Keratinocyte (primary cell): ENCODE measurements at regions not wholly inside any gene's neighbourhood (a gene's known extent, or its start where the extent isn't known, plus 50 kb on each side); places are given as distances from the start of the nearest gene placed in this dataset.

Source experiments
- EZH2 ChIP-seq: IDR thresholded peaks from one replicate; pipeline ENCODE4 v1.6.1; 2012; ENCODE audit warnings: inconsistent platforms, mild to moderate bottlenecking, low read length, moderate library complexity
- TF ChIP-seq, protein P1 (sequence below), 3 experiments: IDR thresholded peaks in 1 of 3; conservative IDR thresholded peaks in 1 of 3; optimal IDR thresholded peaks in 1 of 3; 2 replicates in 2 of 3; 3 replicates in 1 of 3; pipeline versions ENCODE3 to v1.5.1; 2011; ENCODE audit warnings: low read length in 3 of 3, mild to moderate bottlenecking in 3 of 3, moderate library complexity in 2 of 3, control low read depth in 1 of 3, inconsistent platforms in 1 of 3; ENCODE audit not compliant: insufficient read depth in 2 of 3; ENCODE audit errors: extremely low read depth in 1 of 3

- TF ChIP-seq, protein P1, sequence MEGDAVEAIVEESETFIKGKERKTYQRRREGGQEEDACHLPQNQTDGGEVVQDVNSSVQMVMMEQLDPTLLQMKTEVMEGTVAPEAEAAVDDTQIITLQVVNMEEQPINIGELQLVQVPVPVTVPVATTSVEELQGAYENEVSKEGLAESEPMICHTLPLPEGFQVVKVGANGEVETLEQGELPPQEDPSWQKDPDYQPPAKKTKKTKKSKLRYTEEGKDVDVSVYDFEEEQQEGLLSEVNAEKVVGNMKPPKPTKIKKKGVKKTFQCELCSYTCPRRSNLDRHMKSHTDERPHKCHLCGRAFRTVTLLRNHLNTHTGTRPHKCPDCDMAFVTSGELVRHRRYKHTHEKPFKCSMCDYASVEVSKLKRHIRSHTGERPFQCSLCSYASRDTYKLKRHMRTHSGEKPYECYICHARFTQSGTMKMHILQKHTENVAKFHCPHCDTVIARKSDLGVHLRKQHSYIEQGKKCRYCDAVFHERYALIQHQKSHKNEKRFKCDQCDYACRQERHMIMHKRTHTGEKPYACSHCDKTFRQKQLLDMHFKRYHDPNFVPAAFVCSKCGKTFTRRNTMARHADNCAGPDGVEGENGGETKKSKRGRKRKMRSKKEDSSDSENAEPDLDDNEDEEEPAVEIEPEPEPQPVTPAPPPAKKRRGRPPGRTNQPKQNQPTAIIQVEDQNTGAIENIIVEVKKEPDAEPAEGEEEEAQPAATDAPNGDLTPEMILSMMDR (optimal IDR thresholded peaks at IDR 0.05 in 1 of 3, IDR thresholded peaks at IDR 0.05 in 1 of 3, conservative IDR thresholded peaks at IDR 0.05 in 1 of 3; ENCODE audit: extremely low read depth in 1 of 3, insufficient read depth in 2 of 3, low read length in 3 of 3), result no peak
- TF ChIP-seq EZH2, result no peak
These were observed 372.9 kb upstream of the AUTS2 start for GRCh38 chr7:69225259-69225943.
